Putamen (tissue), 1 donor: ENCODE measurements at regions not wholly inside any gene's neighbourhood (a gene's known extent, or its start where the extent isn't known, plus 50 kb on each side); places are given as distances from the start of the nearest gene placed in this dataset.
"Not testable (repeated sequence)": the region's sequence is repeated elsewhere in the genome, so short reads cannot be mapped to it uniquely, and the experiment has no call there.

ENCODE experiments used
- DNase-seq: peaks from one replicate; pipeline ENCODE4 v3.0.0-alpha.2; 2016; ENCODE audit warnings: low spot score

- DNase-seq = no peak
These were observed 114.2 kb upstream of the MAN2A1 start for GRCh38 chr5:109575506-109575905.

GRCh38 chr5:109574985-109575384 is 114.7 kb upstream of the MAN2A1 start:
- no peak for DNase-seq

- no peak for DNase-seq
These were observed 116.0 kb upstream of the MAN2A1 start for GRCh38 chr5:109573766-109574165.

GRCh38 chr5:109573256-109573655 is 116.5 kb upstream of the MAN2A1 start:
- DNase-seq = no peak

- DNase-seq = no peak
These were observed 117.9 kb upstream of the MAN2A1 start for GRCh38 chr5:109571785-109572184.

- DNase-seq = no peak
These were observed 119.3 kb upstream of the MAN2A1 start for GRCh38 chr5:109570362-109570874.

GRCh38 chr5:109567374-109568044 is 122.2 kb upstream of the MAN2A1 start:
- DNase-seq = no peak

- no peak for DNase-seq
These were observed 123.4 kb upstream of the MAN2A1 start for GRCh38 chr5:109566361-109566760.

GRCh38 chr5:109563739-109564138 is 126.0 kb upstream of the MAN2A1 start:
- no peak for DNase-seq

GRCh38 chr5:109563189-109563588 is 126.5 kb upstream of the MAN2A1 start:
- no peak for DNase-seq

- no peak for DNase-seq
These were observed 127.3 kb upstream of the MAN2A1 start for GRCh38 chr5:109562441-109562840.

- DNase-seq = no peak
These were observed 128.3 kb upstream of the MAN2A1 start for GRCh38 chr5:109561447-109561846.

GRCh38 chr5:109560554-109560953 is 129.2 kb upstream of the MAN2A1 start:
- DNase-seq = no peak

GRCh38 chr5:109558952-109559351 is 130.8 kb upstream of the MAN2A1 start:
- DNase-seq = no peak

- DNase-seq = no peak
These were observed 131.4 kb upstream of the MAN2A1 start for GRCh38 chr5:109558364-109558763.

GRCh38 chr5:109553846-109554245 is 135.9 kb upstream of the MAN2A1 start:
- DNase-seq = no peak

- DNase-seq = not testable (repeated sequence)
These were observed 138.5 kb upstream of the MAN2A1 start for GRCh38 chr5:109551234-109551633.

- DNase-seq = no peak
These were observed 139.7 kb upstream of the MAN2A1 start for GRCh38 chr5:109550077-109550476.

- DNase-seq = no peak
These were observed 136.7 kb upstream of the PJA2 start for GRCh38 chr5:109546461-109546860.

- DNase-seq = not testable (repeated sequence)
These were observed 135.1 kb upstream of the PJA2 start for GRCh38 chr5:109544873-109545272.

- not testable (repeated sequence) for DNase-seq
These were observed 128.9 kb upstream of the PJA2 start for GRCh38 chr5:109538692-109539091.

- not testable (repeated sequence) for DNase-seq
These were observed 125.3 kb upstream of the PJA2 start for GRCh38 chr5:109535090-109535489.

GRCh38 chr5:109533751-109534272 is 124.0 kb upstream of the PJA2 start:
- DNase-seq = no peak
